Activated T-cell treated with anti-CD3 and anti-CD28 coated beads, Interleukin-2, amount 50 U/mL, for 4 hours (primary cell): ENCODE measurements at regions not wholly inside any gene's neighbourhood (a gene's known extent, or its start where the extent isn't known, plus 50 kb on each side); places are given as distances from the start of the nearest gene placed in this dataset.

Experiments used
- ATAC-seq, 2 donors: fragments of 200-7000 bp; cut with Tn5 transposase; one replicate each; pipeline ENCODE4 v1.10.0; 2021
- DNase-seq: peaks from one replicate; pipeline ENCODE4 v3.0.0-alpha.2; 2020
- H3K27me3 Mint-ChIP-seq: one replicate; pipeline ENCODE4 v1.8.0; 2021; ENCODE audit warnings: low read depth, mixed read lengths
- H3K36me3 Mint-ChIP-seq: one replicate; pipeline ENCODE4 v1.8.0; 2022; ENCODE audit warnings: mixed read lengths; ENCODE audit not compliant: insufficient read depth
- H3K4me1 Mint-ChIP-seq: one replicate; pipeline ENCODE4 v1.8.0; 2021; ENCODE audit warnings: low read depth, mixed read lengths
- H3K4me3 Mint-ChIP-seq: one replicate; pipeline ENCODE4 v1.8.0; 2021; ENCODE audit warnings: mild to moderate bottlenecking, moderate library complexity, mixed read lengths
- H3K9me3 Mint-ChIP-seq: one replicate; pipeline ENCODE4 v1.8.0; 2021; ENCODE audit warnings: mixed read lengths

DNA sequence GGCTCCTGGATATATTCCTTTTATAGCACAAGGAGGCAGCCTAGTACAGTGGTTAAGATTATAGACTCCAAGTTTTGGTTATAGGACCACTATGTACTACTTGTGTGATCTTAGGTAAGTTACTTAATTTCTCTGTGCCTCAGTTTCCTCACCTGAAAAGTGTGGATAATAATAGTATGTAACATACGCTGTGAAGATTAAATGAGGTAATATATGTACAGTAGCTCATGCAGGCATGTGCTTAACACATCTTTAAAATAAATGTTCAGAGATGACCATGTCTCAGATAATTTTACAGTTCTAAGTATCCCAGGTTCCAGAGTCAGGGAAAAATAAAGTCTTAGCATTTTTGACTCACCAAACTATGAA lies 55.7 kb upstream of the TRABD2B start:
- DNase-seq: no peak
- no peaks in the 10 kb centered on the region for H3K4me1 Mint-ChIP-seq
- H3K9me3 Mint-ChIP-seq: no peaks in the 10 kb centered on the region
- no peak for ATAC-seq
- H3K4me3 Mint-ChIP-seq: no peak overlapping the region
- peaks cover 24% of the 10 kb centered on the region for H3K27me3 Mint-ChIP-seq
- no peaks in the 10 kb centered on the region for H3K36me3 Mint-ChIP-seq

GRCh38 chr1:48051466-48052126 lies 54.4 kb upstream of the TRABD2B start:
- H3K36me3 Mint-ChIP-seq: no peaks in the 10 kb centered on the region
- ATAC-seq (no peak), DNase-seq (no peak)
- H3K4me1 Mint-ChIP-seq: no peaks in the 10 kb centered on the region
- no peak overlapping the region for H3K4me3 Mint-ChIP-seq
- no peaks in the 10 kb centered on the region for H3K9me3 Mint-ChIP-seq
- peaks cover 24% of the 10 kb centered on the region for H3K27me3 Mint-ChIP-seq

DNA sequence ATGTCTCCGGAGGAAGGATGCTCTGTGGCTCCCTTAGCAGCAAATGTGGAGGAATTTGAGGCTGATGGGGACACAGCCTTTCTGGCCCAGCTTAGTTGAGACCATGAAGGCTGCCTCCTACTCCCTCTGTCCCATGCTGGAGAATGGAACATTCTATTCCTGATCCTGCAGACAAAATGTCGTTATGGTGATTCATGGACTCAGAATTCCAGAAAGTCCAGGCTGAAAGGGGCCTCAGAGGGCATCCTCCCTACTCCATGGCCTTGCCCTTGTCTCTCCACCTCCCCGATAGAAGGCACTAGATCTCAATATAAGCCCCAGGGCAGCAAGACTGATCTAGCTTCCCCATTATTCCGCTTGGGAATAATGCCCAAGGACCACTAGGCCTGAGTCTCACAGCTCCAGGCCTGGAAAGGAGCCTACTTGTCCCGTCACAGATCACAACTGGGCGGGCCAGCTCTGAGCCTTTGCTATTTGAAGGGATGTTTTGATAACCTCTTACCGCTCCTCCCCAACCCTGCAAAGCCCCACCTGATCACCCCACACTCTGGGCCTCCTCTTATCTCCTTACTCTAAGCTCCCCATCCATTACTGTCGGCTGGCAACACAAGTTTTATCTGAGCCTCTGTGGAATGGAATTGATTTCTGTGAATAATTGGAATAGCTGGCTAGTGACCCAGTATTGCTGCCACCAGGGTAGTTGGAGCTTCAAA lies 52.8 kb upstream of the TRABD2B start:
- H3K9me3 Mint-ChIP-seq: no peaks in the 10 kb centered on the region
- DNase-seq (no peak), ATAC-seq (no peak)
- H3K27me3 Mint-ChIP-seq: peaks cover 18% of the 10 kb centered on the region
- H3K36me3 Mint-ChIP-seq: no peaks in the 10 kb centered on the region
- no peak overlapping the region for H3K4me3 Mint-ChIP-seq
- H3K4me1 Mint-ChIP-seq: no peaks in the 10 kb centered on the region

DNA sequence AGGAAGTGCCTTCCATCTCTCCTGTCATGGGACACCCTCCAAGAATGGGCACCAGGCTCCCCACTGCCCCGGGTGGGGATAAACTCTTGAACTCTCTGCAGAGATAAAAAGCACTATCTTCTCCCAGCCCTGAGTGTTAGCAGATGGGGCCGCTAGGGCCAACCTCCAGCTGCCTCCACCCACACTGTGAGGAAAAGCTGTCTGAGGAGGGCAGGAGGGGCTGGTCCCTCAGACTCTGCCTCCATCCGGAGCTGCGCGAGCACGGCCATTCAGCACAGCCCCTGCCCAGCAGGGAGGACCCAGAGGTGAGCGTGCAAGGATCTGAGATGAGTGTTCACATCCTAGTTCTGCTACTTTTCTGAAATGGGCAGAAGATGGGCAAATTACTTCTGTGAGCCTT lies 51.8 kb upstream of the TRABD2B start:
- DNase-seq (no peak), ATAC-seq (no peak)
- Mint-ChIP-seq H3K4me3 (no peak overlapping the region), H3K4me1 (no peaks in the 10 kb centered on the region), H3K27me3 (peaks cover 16% of the 10 kb centered on the region), H3K9me3 (no peaks in the 10 kb centered on the region), H3K36me3 (no peaks in the 10 kb centered on the region)

- ATAC-seq: no peak
- H3K4me3 Mint-ChIP-seq: no peak overlapping the region
- DNase-seq: no peak
- peaks cover 16% of the 10 kb centered on the region for H3K27me3 Mint-ChIP-seq
- no peaks in the 10 kb centered on the region for H3K4me1 Mint-ChIP-seq
- no peaks in the 10 kb centered on the region for H3K36me3 Mint-ChIP-seq
- H3K9me3 Mint-ChIP-seq: no peaks in the 10 kb centered on the region
These were observed 50.9 kb upstream of the TRABD2B start for GRCh38 chr1:48048064-48048463.

DNA sequence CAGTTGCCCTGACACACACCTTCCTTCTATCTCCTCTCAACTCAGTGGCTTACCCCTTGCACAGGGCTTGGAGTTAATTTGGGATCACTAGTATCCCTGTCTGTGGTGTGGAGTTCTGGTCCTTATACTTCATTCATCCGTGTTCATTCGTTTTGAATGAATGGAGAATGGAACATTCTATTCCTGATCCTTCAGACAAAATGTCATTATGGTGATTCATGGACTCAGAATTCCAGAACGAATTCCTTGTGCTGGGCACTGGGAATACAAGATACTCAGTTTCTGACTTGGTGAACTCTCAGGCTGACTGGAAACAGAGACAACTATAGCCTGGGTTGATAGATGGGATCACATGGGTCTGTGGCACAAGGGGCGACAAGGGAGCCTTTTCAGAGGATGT lies 49.9 kb upstream of the TRABD2B start:
- H3K36me3 Mint-ChIP-seq: no peaks in the 10 kb centered on the region
- DNase-seq: no peak
- H3K9me3 Mint-ChIP-seq: no peaks in the 10 kb centered on the region
- no peaks in the 10 kb centered on the region for H3K4me1 Mint-ChIP-seq
- H3K27me3 Mint-ChIP-seq: peaks cover 11% of the 10 kb centered on the region
- no peak overlapping the region for H3K4me3 Mint-ChIP-seq
- no peak for ATAC-seq
